ENCODE measurements at regions not wholly inside any gene's neighbourhood (a gene's known extent, or its start where the extent isn't known, plus 50 kb on each side); places are given as distances from the start of the nearest gene placed in this dataset.

GRCh38 chr12:91920276-91920675 is 225.4 kb downstream of the BTG1 start:
- DNase-seq (ENCODE audit: low read depth, low spot score) (no peak), ATAC-seq (no peak)
- no peaks in the 10 kb centered on the region for H3K27me3 ChIP-seq (ENCODE audit: control insufficient read depth, insufficient read depth, low read length)
- no peaks in the 10 kb centered on the region for H3K9me3 ChIP-seq (ENCODE audit: control insufficient read depth, insufficient read depth, low read depth, low read length)
- H3K4me1 ChIP-seq (ENCODE audit: control insufficient read depth, insufficient read depth, low read length), result no peaks in the 10 kb centered on the region
- no TSS peak for BruUV-seq (replicated peaks)
- H3K27ac ChIP-seq (ENCODE audit: low read length), result no peak overlapping the region
- CTCF ChIA-PET, result no interaction called here
- no peak for TF ChIP-seq REST (IDR thresholded peaks at IDR 0.05; ENCODE audit: insufficient read depth in 1 of 2, low read depth in 2 of 2, low read length in 1 of 2)
- TF ChIP-seq TCF7L2 (IDR thresholded peaks at IDR 0.05; ENCODE audit: low read depth, low read length), result no peak
- no peak for TF ChIP-seq SIN3A (IDR thresholded peaks at IDR 0.05; ENCODE audit: borderline replicate concordance, insufficient read depth, low read depth, low read length)
- no peak for TF ChIP-seq POLR2AphosphoS5 (IDR thresholded peaks at IDR 0.05; ENCODE audit: low read depth, low read length)
- POLR2A ChIA-PET, result no interaction called here
- H3K36me3 ChIP-seq (ENCODE audit: control insufficient read depth, insufficient read depth, low read length), result no peaks in the 10 kb centered on the region
- H3K4me3 ChIP-seq (ENCODE audit: low read depth in 2 of 2, low read length in 2 of 2), result no peak overlapping the region
- intact Hi-C loops (cut with micrococcal nuclease; ENCODE audit: unreplicated experiment) (no loop called here), in situ Hi-C loops (cut with HindIII; ENCODE audit: low pct_unique_long_range_greater_than_20kb, low sequenced_read_pairs) (no loop called here)

- in situ Hi-C loops (cut with HindIII; ENCODE audit: low pct_unique_long_range_greater_than_20kb, low sequenced_read_pairs) (no loop called here), intact Hi-C loops (cut with micrococcal nuclease; ENCODE audit: unreplicated experiment) (no loop called here)
- no peaks in the 10 kb centered on the region for H3K4me1 ChIP-seq (ENCODE audit: control insufficient read depth, insufficient read depth, low read length)
- H3K27ac ChIP-seq (ENCODE audit: low read length), result no peak overlapping the region
- no peaks in the 10 kb centered on the region for H3K36me3 ChIP-seq (ENCODE audit: control insufficient read depth, insufficient read depth, low read length)
- no peak for DNase-seq (ENCODE audit: low read depth, low spot score)
- no peak for ATAC-seq
- POLR2A ChIA-PET, result no interaction called here
- no peaks in the 10 kb centered on the region for H3K27me3 ChIP-seq (ENCODE audit: control insufficient read depth, insufficient read depth, low read length)
- BruUV-seq (replicated peaks), result no TSS peak
- no peak for TF ChIP-seq SIN3A (IDR thresholded peaks at IDR 0.05; ENCODE audit: borderline replicate concordance, insufficient read depth, low read depth, low read length)
- no peak for TF ChIP-seq CTCF (IDR thresholded peaks at IDR 0.05)
- TF ChIP-seq REST (IDR thresholded peaks at IDR 0.05; ENCODE audit: insufficient read depth in 1 of 2, low read depth in 2 of 2, low read length in 1 of 2), result no peak
- no peak for TF ChIP-seq TCF7L2 (IDR thresholded peaks at IDR 0.05; ENCODE audit: low read depth, low read length)
- TF ChIP-seq POLR2AphosphoS5 (IDR thresholded peaks at IDR 0.05; ENCODE audit: low read depth, low read length), result no peak
- no peak overlapping the region for H3K4me3 ChIP-seq (ENCODE audit: low read depth in 2 of 2, low read length in 2 of 2)
- CTCF ChIA-PET, result interaction anchor here (0.7 kb wide), 1 partner anchor 14 kb away, joined by 3 read pairs; no protein-coding TSS in a partner anchor
- H3K9me3 ChIP-seq (ENCODE audit: control insufficient read depth, insufficient read depth, low read depth, low read length), result no peaks in the 10 kb centered on the region
Observed at GRCh38 chr12:91918431-91918830, 227.2 kb downstream of the BTG1 start.
